ENCODE measurements at regions not wholly inside any gene's neighbourhood (a gene's known extent, or its start where the extent isn't known, plus 50 kb on each side); places are given as distances from the start of the nearest gene placed in this dataset.

DNA sequence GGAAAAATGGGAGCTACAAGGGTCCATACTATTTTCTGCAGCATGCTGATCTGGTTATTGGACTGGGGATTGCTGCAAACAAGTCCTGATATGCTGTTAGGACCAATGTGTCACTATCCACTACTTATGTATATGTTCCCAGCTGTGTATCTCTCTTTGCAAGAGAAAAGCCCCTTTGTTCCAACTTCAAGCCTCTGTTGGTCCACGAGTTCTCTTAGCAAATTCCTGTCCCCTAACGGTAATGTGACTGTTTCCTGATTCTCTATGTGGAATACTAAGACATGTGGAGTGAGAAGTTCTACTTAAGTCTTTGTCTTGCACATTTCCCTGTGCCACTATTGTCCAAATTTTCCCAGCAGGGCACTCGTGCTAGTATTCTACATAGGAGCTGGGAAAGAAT, 557.7 kb downstream of the FSCB start:
- DNase-seq (ENCODE audit: low read depth), result no peak
- H3K4me3 ChIP-seq (ENCODE audit: low read depth, low read length), result no peak overlapping the region
- TF ChIP-seq, protein P1, sequence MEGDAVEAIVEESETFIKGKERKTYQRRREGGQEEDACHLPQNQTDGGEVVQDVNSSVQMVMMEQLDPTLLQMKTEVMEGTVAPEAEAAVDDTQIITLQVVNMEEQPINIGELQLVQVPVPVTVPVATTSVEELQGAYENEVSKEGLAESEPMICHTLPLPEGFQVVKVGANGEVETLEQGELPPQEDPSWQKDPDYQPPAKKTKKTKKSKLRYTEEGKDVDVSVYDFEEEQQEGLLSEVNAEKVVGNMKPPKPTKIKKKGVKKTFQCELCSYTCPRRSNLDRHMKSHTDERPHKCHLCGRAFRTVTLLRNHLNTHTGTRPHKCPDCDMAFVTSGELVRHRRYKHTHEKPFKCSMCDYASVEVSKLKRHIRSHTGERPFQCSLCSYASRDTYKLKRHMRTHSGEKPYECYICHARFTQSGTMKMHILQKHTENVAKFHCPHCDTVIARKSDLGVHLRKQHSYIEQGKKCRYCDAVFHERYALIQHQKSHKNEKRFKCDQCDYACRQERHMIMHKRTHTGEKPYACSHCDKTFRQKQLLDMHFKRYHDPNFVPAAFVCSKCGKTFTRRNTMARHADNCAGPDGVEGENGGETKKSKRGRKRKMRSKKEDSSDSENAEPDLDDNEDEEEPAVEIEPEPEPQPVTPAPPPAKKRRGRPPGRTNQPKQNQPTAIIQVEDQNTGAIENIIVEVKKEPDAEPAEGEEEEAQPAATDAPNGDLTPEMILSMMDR (IDR thresholded peaks at IDR 0.05; ENCODE audit: insufficient read depth, low read depth, low read length), result no peak

DNA sequence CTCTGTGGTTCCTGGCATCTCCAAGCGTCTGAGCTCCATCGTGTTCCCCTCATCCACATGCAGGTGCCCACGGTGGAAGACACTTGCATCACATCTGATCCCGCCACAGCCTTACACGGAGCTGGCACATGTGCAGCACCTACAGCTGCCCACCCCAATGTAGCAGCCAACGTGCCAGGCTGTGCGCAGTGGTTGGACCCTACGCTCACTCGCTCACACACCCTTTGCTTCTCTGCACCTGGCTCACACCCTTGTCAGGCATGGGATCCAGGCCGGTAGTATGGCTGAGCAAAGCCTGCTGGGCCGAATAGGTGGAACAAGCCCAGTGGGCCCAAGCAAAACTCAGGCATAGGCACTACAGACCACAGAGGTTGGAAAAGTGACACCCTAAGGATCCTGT, 567.2 kb downstream of the FSCB start:
- H3K4me3 ChIP-seq (ENCODE audit: low read depth, low read length), result no peak overlapping the region
- no peak for DNase-seq (ENCODE audit: low read depth)
- TF ChIP-seq, protein P1 (IDR thresholded peaks at IDR 0.05; ENCODE audit: insufficient read depth, low read depth, low read length), result no peak

DNA sequence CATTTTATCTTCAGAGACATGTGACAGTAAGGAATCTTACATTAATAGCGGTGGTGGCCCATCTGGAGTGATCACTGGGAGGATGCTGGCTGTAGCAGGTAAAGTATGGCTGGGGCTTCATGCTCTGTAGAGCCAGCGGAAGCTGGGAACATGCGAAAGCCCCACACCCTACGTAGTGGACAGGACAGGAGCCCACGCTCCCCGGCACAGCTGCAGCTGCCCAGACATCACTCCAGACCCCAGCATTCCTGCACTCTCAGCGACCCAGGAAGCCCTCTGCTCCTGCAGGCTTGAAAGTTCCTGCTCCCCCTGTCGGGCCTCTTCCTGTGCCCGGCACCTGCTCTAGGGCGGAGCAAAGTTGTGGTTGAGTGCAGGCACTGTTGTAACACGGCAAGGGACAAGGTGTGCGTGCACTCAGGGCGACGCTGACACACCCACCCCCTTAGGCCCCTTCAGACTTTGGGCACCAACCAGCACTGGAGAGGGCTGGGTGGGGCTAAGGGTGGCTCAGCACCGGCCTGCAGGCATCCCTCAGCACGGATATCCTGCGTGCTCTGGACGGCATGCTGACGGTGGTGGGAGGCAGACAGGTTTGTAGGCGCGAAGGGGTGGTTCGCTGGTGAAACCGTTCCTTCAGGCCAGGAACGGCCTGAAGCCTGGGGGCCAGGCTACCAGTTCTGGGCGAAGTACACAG, 568.3 kb downstream of the FSCB start:
- TF ChIP-seq, protein P1 (IDR thresholded peaks at IDR 0.05; ENCODE audit: insufficient read depth, low read depth, low read length), result no peak
- no peak overlapping the region for H3K4me3 ChIP-seq (ENCODE audit: low read depth, low read length)
- DNase-seq (ENCODE audit: low read depth), result no peak

DNA sequence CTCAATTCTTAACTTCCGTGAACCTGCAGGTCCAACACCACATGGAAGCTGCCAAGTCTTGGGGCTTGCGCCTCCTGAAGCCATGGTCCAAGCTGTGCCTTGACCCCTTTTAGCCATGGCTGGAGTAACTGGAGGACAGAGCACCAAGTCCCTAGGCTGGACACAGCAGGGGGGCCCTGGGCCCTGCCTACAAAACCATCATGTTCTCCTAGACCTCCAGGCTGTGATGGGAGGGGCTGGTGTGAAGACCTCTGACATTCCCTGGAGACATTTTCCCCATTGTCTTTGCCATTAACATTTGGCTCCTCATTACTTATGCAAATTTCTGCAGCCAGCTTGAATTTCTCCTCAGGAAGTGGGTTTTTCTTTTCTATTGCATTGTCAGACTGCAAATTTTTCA, 570.1 kb downstream of the FSCB start:
- no peak for DNase-seq (ENCODE audit: low read depth)
- TF ChIP-seq, protein P1 (IDR thresholded peaks at IDR 0.05; ENCODE audit: insufficient read depth, low read depth, low read length), result no peak
- no peak overlapping the region for H3K4me3 ChIP-seq (ENCODE audit: low read depth, low read length)

DNA sequence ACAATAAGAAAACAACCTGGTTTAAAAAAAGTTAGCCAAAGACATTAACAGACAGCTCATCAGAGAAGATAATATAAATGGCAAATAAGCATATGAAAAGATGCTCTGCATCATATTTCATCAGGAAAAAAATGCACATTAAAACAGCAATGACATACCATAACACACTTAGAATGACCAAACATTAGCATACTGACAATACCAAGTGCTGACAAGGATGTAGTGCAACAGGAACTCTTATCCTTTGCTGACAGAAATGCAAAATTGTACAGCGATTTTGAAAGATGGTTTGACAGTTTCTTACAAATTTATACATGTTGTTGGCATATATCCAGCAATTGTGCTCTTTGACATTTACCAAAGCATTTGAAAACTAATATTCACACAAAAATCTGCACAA, 573.0 kb downstream of the FSCB start:
- no peak for DNase-seq (ENCODE audit: low read depth)
- TF ChIP-seq, protein P1 (IDR thresholded peaks at IDR 0.05; ENCODE audit: insufficient read depth, low read depth, low read length), result no peak
- H3K4me3 ChIP-seq (ENCODE audit: low read depth, low read length), result no peak overlapping the region

DNA sequence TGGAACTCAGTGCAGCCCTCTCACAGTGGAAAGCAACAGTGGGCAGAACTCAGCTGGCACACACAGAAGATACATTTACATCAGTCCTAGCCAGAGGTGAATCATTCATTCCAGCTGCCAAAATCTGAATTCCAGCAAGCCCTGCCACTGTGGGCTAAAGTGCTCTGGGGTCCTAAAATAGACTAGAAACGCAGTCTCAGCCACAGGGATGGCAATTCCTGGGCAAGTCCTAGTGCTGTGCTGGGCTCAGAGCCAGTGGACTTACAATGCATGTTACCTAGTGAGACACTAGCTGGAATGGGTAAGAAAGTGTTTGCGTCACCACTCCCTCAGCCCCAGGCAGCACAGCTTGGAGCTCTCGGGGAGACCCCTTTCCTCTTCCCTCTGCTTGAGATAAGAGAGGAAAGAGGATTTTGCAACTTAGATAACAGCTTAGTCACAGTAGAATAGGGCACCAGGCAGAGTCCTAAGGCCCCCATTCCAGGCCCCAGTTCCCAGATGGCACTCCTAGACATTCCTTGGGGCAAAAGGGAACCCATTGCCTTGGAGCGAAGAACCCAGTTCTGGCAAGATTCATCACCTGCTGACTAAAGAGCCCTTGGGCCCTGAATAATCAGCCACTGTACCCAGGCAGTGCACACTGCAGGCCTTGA, 592.9 kb downstream of the FSCB start:
- no peak for DNase-seq (ENCODE audit: low read depth)
- TF ChIP-seq, protein P1 (IDR thresholded peaks at IDR 0.05; ENCODE audit: insufficient read depth, low read depth, low read length), result no peak
- H3K4me3 ChIP-seq (ENCODE audit: low read depth, low read length), result no peak overlapping the region

Data from fibroblast of villous mesenchyme (primary cell).